OCI-LY7 (cell line): ENCODE measurements at regions not wholly inside any gene's neighbourhood (a gene's known extent, or its start where the extent isn't known, plus 50 kb on each side); places are given as distances from the start of the nearest gene placed in this dataset.

Experiments
- CTCF ChIP-seq: fragments of 200-600 bp; sonication (generic); conservative IDR thresholded peaks from 2 replicates; pipeline ENCODE4 v1.5.1; 2014; ENCODE audit warnings: mild to moderate bottlenecking, antibody characterized with exemption, low read length, moderate library complexity, mixed read lengths
- EZH2phosphoT487 ChIP-seq: fragments of 200-600 bp; sonication (generic); IDR thresholded peaks from 2 replicates; pipeline ENCODE4 v1.6.1; 2018; ENCODE audit warnings: low read depth, borderline replicate concordance, mild to moderate bottlenecking, mixed run types, antibody characterized with exemption, low read length, moderate library complexity, mixed read lengths

GRCh38 chr22:49532869-49533802 lies 294.5 kb downstream of the BRD1 start:
- TF ChIP-seq CTCF (no peak), EZH2phosphoT487 (no peak)
